GM19025 (cell line): ENCODE measurements at regions not wholly inside any gene's neighbourhood (a gene's known extent, or its start where the extent isn't known, plus 50 kb on each side); places are given as distances from the start of the nearest gene placed in this dataset.

Source experiments
- ATAC-seq: cut with Tn5 transposase; IDR thresholded peaks from one replicate; pipeline ENCODE4 v1.9.1; 2021; ENCODE audit warnings: mild to moderate bottlenecking, low read depth, moderate library complexity; ENCODE audit not compliant: unreplicated experiment

DNA sequence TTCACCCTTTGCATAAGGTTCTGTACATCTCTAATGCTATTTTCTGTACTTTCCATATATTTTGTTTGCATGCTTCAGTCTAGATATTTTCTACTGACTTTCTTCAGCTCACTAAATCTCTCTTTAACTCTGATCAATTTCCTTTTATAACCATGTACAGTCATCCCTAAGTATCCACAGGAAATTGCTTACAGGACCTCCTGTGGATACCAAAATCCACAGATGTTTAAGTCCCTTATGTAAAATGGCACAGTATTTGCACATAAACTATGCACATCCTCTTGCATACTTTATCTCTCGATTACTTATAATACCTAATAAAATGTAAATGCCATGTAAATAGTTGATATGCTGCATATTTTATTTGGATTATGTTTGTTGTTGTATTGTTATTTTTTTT, 442.1 kb downstream of the TLE4 start:
- no peak for ATAC-seq

DNA sequence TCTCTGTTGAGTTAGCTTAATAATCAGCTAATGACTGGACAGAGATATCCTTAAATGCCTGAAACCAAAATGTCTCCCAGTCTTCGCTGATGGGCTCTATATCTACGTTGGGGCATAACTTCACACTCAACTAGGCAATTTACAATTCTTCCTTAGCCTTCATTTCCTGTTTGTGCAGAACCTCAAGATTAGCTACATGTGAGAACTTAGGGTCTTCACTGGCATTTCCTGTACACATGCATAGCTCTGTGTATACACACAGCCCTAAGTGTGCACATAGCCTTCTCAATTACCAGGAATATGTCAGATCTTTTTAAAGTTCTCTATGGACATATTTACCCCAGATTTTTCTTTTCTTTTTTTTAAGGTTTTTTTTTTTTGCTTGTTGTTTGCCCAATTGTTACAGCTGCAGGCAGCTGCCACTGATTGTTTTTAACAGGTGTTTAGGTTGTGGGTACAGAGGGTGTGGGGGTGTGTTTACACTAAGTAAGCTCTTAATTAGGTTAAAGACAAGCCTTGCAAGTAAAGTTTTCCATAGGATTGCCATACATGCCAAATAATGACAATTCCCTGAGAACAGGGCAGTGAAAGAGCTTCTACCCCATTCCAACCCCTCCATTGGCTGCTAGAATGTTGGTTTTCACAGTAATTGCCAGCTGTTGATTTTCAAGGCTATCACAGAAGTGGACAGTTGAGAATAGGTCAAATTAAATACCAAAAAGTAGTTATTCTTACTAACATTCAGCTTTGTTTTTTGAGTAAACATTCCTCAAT, 441.0 kb downstream of the TLE4 start:
- ATAC-seq, result no peak

DNA sequence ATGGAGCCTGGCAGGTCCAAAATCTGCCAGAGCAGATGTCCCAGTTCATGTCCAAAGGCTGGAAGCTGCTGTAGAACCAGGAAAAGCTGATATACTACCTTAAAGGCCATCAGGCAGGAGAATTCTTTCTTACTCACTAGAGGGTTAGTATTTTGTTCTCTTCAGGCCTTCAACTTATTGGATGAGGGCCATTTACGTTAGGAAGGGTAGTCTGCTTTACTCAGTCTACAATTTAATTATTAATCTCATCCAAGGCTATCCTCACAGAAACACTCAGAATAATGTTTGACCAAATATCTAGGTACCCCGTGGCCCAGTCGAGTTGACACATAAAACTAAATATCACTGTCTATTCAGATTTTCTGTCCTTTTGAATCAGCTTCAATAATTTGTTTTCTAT, 437.4 kb downstream of the TLE4 start:
- ATAC-seq, result no peak

DNA sequence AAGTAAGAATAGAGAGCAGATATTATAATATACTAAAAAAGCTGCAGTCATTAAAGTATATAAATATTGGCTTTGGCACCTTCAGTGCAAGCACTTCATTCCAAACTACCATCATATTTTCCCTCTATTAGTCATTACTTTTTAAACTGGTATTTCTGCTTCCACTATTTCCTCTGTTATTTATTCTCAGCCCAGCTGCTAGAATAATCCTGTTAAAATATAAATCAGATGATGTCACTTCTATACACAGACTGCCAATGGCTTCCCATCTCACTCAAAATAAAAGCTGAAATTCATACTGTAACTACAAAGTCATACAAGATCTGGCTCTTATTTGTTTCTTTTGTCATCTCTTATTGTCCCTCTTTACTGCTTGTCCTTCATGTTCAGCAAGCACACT, 432.9 kb downstream of the TLE4 start:
- no peak for ATAC-seq

DNA sequence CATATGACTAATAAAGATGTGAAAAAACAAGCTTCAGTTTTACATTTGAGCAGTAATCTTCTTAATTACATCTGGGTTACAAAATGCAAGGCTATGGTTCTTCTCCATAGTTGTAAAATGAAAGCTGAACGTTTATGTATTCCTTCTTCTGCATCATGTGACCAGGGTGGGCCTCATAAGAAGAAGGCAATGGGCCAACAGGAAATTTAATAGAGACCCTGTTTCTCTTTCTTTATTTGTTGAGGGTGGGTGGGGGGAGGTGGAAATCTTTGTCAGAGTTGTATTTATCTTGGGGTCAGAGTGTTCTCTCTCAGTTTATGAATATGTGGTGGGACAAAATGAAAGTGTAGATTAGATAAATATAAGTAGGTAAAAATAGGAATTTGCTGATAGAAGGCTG, 418.8 kb downstream of the TLE4 start:
- no peak for ATAC-seq

DNA sequence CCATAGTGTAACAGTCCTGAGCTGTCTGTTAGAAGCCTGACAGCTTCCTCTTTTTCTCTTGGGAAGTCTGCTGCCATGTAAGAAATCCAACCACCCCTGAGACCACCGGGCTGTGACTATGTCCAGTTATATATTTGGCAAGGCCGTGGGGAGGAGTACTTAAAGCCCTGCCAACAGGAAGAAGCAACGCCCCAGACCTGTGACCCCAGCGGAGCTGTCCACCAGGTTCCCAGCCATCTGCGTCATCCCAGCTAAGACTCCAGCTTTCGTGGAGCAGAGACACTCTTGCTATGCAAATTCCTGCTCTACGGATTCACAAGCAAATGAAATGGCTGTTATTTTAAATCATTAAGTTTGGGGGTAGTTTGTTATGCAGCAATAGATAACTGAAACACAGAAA, 417.3 kb downstream of the TLE4 start:
- no peak for ATAC-seq

DNA sequence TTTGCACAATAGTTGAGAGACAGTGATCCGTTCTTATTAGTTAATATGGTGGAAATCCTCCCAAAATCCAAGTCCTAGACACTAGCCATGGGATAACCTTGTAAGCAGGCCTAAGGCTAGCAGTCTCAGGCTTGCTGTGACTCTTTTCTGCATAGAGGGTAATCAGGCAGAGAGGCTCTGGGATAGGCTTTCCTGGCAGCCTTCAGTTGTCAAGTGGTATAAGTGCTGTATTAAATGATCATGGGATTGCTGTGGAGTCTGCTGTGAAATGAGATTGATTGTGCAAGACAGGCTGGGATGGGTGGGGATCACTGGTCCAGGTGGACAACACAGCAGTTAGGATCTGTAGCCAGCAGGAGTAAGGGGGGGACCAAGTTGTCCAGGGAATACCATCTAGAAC, 416.4 kb downstream of the TLE4 start:
- ATAC-seq, result no peak

DNA sequence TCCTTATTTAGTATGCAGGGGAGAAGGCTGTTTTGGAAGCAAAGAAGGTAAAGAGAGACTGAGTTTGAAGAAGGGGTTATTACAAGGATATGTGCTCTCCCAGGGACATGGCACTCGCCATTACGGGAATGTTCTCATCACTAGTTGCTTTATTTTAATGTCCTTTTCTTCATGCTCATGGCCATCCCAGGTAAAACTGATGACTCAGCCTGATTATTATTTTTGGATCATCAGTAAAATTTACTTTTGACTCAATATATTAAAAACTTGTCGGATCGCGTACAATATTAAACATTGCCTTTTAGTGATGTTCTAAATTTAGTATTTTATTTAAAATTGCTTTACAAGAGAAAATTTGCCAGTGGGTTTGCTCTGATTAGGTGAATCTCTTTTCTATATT, 414.7 kb downstream of the TLE4 start:
- no peak for ATAC-seq

DNA sequence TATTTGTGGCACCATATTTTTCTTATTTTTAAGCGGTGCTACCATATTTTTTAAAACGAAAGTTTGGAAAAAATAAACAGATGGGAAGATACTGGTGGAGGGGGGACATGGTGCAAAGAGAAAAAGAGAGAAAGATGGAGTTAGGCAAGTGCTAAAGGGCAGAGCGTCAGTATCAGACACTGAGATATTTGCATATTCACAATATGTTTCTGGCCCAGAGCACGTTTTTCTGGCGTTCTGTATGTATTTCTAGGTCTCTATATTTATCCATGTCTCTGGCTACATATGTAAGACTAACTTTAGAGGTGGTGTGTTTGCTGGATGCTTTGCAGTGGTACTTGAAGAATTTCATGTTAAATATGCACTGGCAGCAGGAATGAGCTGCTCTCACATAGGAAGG, 414.0 kb downstream of the TLE4 start:
- ATAC-seq, result no peak

DNA sequence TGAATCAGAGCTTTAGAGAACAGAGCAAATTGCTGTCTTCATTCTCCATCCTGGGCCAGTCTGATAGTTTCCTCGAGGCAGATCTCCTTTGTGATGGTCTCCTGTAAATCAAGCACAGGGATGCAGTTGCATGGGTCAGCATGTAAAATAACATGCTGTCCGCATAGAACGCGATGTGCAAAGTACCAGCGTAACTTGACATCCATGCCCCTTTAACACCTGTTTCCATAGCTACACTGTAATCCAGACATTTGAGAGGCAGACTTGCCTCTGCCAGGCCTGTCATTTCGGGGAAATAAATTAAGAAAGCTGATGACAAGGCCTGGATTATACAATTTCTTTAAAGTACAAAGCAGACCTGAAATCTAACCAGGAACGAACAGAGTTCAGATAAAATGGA, 413.5 kb downstream of the TLE4 start:
- ATAC-seq, result no peak

DNA sequence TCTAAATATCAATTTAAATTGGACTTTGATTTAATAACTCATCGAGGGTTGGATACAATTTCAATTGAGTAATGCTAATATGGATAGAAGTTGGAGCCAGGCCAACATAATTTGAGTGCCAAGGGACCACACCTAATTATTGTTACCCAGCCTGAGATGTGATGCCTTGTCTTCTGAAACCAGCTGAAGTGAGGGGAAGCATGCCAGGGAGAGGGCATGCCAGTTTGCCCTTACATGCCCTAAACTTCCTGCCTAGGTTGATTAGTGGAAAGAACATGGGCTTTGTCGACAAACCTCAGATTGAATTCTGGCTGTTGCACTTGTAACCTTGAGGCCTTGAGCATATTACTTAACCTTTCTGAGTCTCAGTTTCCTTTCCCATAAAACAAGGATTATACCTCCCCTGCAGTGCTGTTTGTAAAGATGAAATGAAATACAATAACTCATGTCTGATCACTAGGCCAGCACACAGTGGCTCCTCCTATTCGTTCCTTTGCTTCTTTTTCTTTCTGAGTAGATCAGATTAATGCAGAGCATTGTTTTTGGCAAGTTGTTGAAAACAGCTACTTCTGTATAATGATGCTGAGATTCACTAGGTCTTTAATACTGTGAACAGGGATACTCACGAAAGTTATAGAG, 412.8 kb downstream of the TLE4 start:
- ATAC-seq, result no peak

DNA sequence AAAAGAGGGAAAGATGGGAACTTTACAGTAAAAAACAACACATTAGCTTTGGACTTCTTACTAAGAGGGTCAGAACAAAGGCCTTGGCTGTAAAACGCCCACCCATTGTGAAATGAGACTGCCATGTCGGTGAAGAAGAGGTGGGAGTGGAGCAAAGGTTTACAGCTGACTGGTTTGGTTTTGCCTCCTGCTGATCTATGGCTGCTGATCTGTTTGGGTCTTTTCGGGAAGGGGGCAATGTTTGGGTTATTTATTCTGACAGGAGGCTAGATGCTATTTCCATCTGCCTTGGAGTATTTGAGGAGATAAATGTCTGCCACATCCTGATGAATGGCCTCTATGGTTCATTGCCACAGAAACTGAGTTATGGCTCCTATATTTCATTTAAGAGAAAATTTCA, 408.7 kb downstream of the TLE4 start:
- ATAC-seq, result no peak

DNA sequence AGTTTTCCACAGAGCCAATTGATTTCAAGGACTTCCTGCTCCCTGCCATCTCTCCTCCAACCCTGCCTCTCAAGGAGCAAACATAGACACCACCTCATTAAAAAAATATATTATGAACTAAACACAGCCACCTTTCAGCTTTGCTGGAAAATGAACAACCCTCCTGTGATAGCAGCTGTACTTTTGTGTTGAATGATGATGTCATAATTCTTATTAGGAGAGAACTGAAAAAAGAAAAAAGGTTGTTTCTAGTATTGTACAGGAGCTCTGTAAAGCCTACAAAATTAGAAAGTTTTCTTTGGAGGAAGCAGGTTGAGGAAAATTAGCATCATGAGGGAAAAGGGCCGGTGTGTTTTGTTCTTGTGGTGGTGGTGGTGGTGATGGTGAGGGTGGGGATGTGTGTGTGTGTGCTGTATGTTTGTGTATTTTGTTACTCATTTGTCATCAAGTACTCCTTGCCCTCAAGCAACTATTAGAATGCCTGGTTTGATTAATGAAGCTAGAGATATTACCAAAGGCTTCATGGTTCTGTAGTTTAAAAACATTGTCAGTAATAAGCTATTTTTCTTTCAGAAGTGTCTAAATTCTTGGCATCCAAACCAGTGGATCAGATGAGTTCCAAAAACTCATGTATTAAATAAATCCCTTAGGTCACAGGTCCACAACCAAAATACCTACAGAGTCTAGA, 405.9 kb downstream of the TLE4 start:
- ATAC-seq, result no peak

DNA sequence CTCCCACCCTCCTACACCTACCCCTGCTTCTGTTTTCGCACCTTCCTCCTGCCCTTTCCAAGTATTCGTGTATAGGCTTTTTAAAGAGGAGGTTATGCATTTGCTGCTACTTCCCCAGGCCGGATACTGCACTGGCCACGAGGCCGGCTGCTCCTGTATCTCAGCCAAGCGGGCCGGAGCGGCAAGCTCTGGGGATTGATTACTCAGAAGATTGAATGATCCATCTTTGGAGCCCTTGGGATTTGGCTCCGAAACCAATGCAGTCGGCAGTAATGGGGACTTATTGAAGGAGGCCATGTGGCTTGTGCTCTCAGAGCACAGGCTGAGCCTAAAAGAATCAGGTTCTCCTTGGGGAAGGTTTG, 405.3 kb downstream of the TLE4 start:
- no peak for ATAC-seq

DNA sequence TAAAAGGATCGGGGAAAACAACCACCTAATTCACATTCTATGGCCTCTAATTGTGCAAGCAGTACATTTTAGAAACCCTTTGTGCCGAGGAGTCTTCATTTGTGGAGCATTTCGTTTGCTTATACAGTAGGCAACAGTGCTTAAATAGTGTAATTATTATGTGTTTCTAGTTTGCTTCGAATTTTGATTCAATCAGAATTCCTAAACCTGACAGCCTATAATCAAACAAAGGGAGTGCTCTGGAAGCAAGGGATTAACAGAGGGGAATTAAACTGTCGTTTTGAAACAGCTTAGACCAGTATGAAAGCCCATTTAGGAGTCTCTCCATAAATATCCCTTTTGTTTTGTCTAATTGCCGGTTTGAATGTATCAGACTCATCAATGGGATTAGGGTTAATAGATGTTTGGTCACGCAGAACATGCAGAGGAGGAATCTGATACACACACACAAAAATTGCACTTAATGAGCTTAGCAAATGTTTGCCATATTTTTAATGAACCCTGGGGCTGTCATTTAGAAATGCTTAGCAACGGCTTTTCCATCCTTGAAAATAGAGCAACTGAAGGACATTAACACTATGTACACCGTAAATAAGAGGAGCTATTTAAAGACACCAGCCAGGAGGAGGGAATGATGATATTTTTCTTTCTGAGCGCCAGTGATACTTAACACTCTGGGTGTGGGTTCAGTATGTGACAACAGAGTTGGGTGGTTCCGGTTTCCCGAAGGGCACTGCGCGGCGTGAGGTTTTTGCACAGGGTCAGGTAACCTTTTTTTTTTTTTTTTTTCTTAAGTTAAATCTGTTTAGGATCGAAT, 404.7 kb downstream of the TLE4 start:
- ATAC-seq, result no peak

DNA sequence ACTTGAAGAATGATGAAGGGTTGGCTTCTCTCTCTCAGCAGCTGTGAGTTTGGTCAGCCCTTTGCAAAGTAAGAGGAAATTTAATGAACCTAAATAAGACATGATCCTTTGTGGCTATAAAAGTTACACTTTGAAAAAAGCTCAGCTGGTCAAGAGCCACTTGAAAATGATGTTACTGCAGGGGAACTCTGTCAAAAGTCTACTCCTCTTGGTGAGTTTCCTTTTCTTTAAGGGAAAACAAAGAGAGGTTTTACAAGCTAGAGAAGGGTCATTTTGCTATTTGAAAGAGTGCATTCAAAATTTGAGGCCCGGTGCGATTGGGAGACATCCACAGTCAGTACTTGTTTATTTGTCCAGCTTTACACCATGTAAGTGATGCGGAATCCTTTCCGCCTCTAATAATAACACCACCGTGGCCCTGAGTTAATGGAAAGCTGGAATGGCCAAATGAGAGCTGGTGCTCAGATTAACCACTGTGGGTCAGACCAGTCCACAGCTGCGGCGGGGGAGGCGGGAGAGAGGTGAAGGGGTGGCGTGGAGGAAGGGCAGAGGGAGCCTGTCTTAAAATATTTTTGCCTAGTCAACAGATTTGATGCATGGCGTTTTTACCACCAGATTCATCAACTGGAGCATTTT, 404.0 kb downstream of the TLE4 start:
- no peak for ATAC-seq

DNA sequence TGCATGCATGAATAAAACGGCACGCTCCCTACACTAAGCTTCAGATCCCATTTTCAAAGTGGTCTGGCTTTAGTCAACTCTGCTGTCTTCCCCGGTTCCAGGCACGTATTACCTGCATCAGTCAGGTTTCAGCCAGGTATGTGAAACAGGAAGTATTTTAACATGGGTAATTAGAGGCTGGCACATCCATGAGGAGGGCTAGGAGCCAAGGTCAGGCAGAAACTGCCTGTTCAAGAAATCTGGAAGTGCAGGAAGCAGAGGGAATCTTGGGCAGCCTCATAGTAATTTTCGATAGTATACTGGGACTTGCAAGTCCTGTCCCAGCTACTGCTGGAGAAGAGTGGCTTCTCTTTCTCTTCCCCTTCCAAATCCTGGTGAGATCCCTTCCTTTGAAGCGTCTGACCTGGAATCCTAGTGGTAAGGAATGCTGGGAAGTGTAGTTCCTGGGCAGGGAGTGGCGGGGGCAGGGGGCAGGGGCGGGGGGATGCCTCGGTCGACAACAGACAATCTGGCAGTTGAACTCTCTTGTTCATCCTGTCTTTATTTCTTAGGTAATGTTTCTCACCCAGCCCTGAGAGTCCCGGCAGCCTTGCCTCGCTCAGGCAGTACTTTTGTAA, 403.1 kb downstream of the TLE4 start:
- ATAC-seq, result no peak

DNA sequence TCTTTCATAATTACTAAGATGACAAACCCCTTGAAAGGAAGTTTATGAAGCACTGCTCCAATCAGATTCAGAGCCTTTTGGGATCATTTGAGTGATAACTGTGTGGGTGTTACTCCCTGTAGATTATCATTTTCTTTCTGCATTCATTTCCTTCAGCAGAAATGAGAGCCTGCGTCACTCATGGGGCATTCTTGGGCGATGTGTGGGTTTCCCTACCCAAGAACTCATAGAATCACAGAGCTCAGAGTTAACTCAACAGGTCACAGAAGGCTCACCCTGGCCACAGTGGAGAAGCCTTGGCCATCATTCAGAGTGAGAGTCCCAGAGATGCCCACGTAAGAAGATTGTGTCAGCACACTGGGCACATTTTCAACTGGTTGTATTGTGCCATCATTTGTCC, 401.9 kb downstream of the TLE4 start:
- ATAC-seq, result no peak

DNA sequence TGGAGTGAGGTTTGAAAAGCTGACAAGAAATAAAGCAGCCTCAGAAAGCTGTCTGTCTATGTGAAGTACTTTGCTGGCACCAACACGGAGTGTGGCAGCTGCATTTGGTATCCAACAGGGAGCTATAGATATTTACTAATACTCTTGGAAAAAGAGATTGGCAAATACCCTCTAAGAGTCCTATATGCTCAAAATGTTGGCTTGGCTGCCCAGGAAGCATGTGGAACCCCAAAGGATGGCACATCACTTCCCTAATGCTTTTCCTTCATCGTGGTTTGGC, 398.3 kb downstream of the TLE4 start:
- ATAC-seq, result no peak

DNA sequence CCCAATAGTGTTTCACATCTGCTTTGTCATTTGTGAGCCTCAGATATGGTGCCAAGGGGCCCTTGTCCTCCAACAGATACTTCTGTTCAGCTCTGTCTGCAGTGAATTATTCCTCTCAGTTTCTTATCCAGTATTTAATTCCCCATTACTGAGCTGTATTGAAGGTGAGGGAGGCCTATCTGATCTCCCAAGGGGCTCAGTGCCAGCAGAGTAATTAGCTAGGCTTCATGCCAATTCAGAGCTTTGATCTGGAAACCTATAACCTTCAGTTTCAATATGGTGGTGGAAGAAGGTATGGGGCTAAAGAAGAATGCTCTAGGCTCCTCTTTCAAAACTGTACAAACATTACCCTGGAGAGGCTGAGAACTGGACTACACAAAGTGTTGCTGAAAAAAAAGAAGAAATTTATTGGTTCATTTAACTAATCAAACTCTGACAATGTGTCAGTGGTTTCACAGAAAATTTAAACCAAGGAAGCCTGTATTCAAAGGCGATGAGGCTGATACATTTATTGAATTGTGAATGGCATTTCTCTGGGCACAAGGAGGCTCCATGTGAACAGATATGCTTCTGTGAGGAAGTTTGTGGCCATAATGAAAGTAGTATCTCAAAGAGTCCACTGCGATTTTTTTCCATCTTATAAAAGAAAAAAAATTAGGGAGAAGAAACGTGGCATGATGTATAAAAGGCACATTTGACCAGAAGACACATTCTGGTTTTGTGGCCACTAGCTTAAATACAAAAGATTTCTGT, 397.8 kb downstream of the TLE4 start:
- no peak for ATAC-seq
